ENCODE measurements at regions not wholly inside any gene's neighbourhood (a gene's known extent, or its start where the extent isn't known, plus 50 kb on each side); places are given as distances from the start of the nearest gene placed in this dataset.

- Mint-ChIP-seq H3K27me3 (no peaks in the 10 kb centered on the region), H3K4me1 (no peaks in the 10 kb centered on the region)
- H3K27me3 ChIP-seq (ENCODE audit: control insufficient read depth, insufficient read depth, low read length): no peaks in the 10 kb centered on the region
Measured at GRCh38 chr6:4439159-4439558, 303.8 kb upstream of the ECI2 start.

GRCh38 chr6:4437342-4437741, 302.0 kb upstream of the ECI2 start:
- Histone ChIP-seq H3K36me3 (ENCODE audit: control insufficient read depth, insufficient read depth, low read length) (no peaks in the 10 kb centered on the region), H3K4me1 (ENCODE audit: control insufficient read depth, insufficient read depth, low read length, poor library complexity, severe bottlenecking) (no peaks in the 10 kb centered on the region), H3K9me3 (ENCODE audit: control insufficient read depth in 2 of 2, low read length in 2 of 2) (no peaks in the 10 kb centered on the region), H3K4me3 (ENCODE audit: low read depth, low read length) (no peak overlapping the region), H3K27ac (ENCODE audit: insufficient read depth, low read length, poor library complexity, severe bottlenecking) (no peak overlapping the region), H3K27me3 (ENCODE audit: control insufficient read depth, insufficient read depth, low read length) (no peaks in the 10 kb centered on the region)
- Mint-ChIP-seq H3K36me3 (no peaks in the 10 kb centered on the region), H3K9me3 (peaks cover 0 to 4% (median 2%) of the 10 kb centered on the region in 7 donors), H3K4me3 (no peak overlapping the region), H3K4me1 (no peaks in the 10 kb centered on the region), H3K27ac (no peak overlapping the region), H3K27me3 (no peaks in the 10 kb centered on the region)
- no peak for ATAC-seq (ENCODE audit: low read depth in 2 of 2)
- no peak for DNase-seq

More at GRCh38 chr6:4439159-4439558, 303.8 kb upstream of the ECI2 start:
- Histone ChIP-seq H3K4me1 (ENCODE audit: control insufficient read depth, insufficient read depth, low read length, poor library complexity, severe bottlenecking) (no peaks in the 10 kb centered on the region), H3K9me3 (ENCODE audit: control insufficient read depth in 2 of 2, low read length in 2 of 2) (no peaks in the 10 kb centered on the region), H3K27ac (ENCODE audit: insufficient read depth, low read length, poor library complexity, severe bottlenecking) (no peak overlapping the region), H3K4me3 (ENCODE audit: low read depth, low read length) (no peak overlapping the region), H3K36me3 (ENCODE audit: control insufficient read depth, insufficient read depth, low read length) (no peaks in the 10 kb centered on the region)
- H3K9me3 Mint-ChIP-seq: peaks cover 0 to 4% (median 0%) of the 10 kb centered on the region in 7 donors
- no peak overlapping the region for H3K4me3 Mint-ChIP-seq
- DNase-seq (no peak), ATAC-seq (ENCODE audit: low read depth in 2 of 2) (no peak)
- no peaks in the 10 kb centered on the region for H3K36me3 Mint-ChIP-seq
- no peak overlapping the region for H3K27ac Mint-ChIP-seq

GRCh38 chr6:4435981-4436445, 300.6 kb upstream of the ECI2 start:
- Mint-ChIP-seq H3K4me1 (no peaks in the 10 kb centered on the region), H3K27ac (no peak overlapping the region), H3K27me3 (no peaks in the 10 kb centered on the region), H3K4me3 (no peak overlapping the region), H3K9me3 (peaks cover 0 to 4% (median 2%) of the 10 kb centered on the region in 7 donors), H3K36me3 (no peaks in the 10 kb centered on the region)
- no peaks in the 10 kb centered on the region for H3K9me3 ChIP-seq (ENCODE audit: control insufficient read depth in 2 of 2, low read length in 2 of 2)
- no peaks in the 10 kb centered on the region for H3K4me1 ChIP-seq (ENCODE audit: control insufficient read depth, insufficient read depth, low read length, poor library complexity, severe bottlenecking)
- no peaks in the 10 kb centered on the region for H3K36me3 ChIP-seq (ENCODE audit: control insufficient read depth, insufficient read depth, low read length)
- ATAC-seq (ENCODE audit: low read depth in 2 of 2) (no peak), DNase-seq (no peak)
- H3K27ac ChIP-seq (ENCODE audit: insufficient read depth, low read length, poor library complexity, severe bottlenecking): no peak overlapping the region
- H3K27me3 ChIP-seq (ENCODE audit: control insufficient read depth, insufficient read depth, low read length): no peaks in the 10 kb centered on the region
- H3K4me3 ChIP-seq (ENCODE audit: low read depth, low read length): no peak overlapping the region

GRCh38 chr6:4434655-4435054, 299.3 kb upstream of the ECI2 start:
- H3K9me3 Mint-ChIP-seq: peaks cover 0 to 4% (median 2%) of the 10 kb centered on the region in 7 donors
- Histone ChIP-seq H3K4me3 (ENCODE audit: low read depth, low read length) (no peak overlapping the region), H3K36me3 (ENCODE audit: control insufficient read depth, insufficient read depth, low read length) (no peaks in the 10 kb centered on the region), H3K9me3 (ENCODE audit: control insufficient read depth in 2 of 2, low read length in 2 of 2) (no peaks in the 10 kb centered on the region), H3K27me3 (ENCODE audit: control insufficient read depth, insufficient read depth, low read length) (no peaks in the 10 kb centered on the region), H3K4me1 (ENCODE audit: control insufficient read depth, insufficient read depth, low read length, poor library complexity, severe bottlenecking) (no peaks in the 10 kb centered on the region), H3K27ac (ENCODE audit: insufficient read depth, low read length, poor library complexity, severe bottlenecking) (no peak overlapping the region)
- no peak for ATAC-seq (ENCODE audit: low read depth in 2 of 2)
- no peaks in the 10 kb centered on the region for H3K4me1 Mint-ChIP-seq
- DNase-seq: no peak
- H3K27me3 Mint-ChIP-seq: no peaks in the 10 kb centered on the region
- H3K4me3 Mint-ChIP-seq: no peak overlapping the region
- H3K27ac Mint-ChIP-seq: no peak overlapping the region
- H3K36me3 Mint-ChIP-seq: no peaks in the 10 kb centered on the region

- H3K4me1 Mint-ChIP-seq: no peaks in the 10 kb centered on the region
- H3K36me3 Mint-ChIP-seq: no peaks in the 10 kb centered on the region
- Histone ChIP-seq H3K9me3 (ENCODE audit: control insufficient read depth in 2 of 2, low read length in 2 of 2) (no peaks in the 10 kb centered on the region), H3K27me3 (ENCODE audit: control insufficient read depth, insufficient read depth, low read length) (no peaks in the 10 kb centered on the region), H3K4me3 (ENCODE audit: low read depth, low read length) (no peak overlapping the region), H3K27ac (ENCODE audit: insufficient read depth, low read length, poor library complexity, severe bottlenecking) (no peak overlapping the region), H3K4me1 (ENCODE audit: control insufficient read depth, insufficient read depth, low read length, poor library complexity, severe bottlenecking) (no peaks in the 10 kb centered on the region), H3K36me3 (ENCODE audit: control insufficient read depth, insufficient read depth, low read length) (no peaks in the 10 kb centered on the region)
- DNase-seq (no peak), ATAC-seq (ENCODE audit: low read depth in 2 of 2) (no peak)
- peaks cover 0 to 4% (median 2%) of the 10 kb centered on the region in 7 donors for H3K9me3 Mint-ChIP-seq
- H3K27ac Mint-ChIP-seq: peak overlapping the region in 1 of 3 donors; percentile 64
- no peak overlapping the region for H3K4me3 Mint-ChIP-seq
- H3K27me3 Mint-ChIP-seq: no peaks in the 10 kb centered on the region
Measured at GRCh38 chr6:4433199-4433598, 297.8 kb upstream of the ECI2 start.

GRCh38 chr6:4426968-4427367, 291.6 kb upstream of the ECI2 start:
- H3K9me3 Mint-ChIP-seq: peaks cover 0 to 5% (median 2%) of the 10 kb centered on the region in 7 donors
- no peak overlapping the region for H3K27ac Mint-ChIP-seq
- H3K4me1 ChIP-seq (ENCODE audit: control insufficient read depth, insufficient read depth, low read length, poor library complexity, severe bottlenecking): no peaks in the 10 kb centered on the region
- no peaks in the 10 kb centered on the region for H3K27me3 Mint-ChIP-seq
- no peak overlapping the region for H3K27ac ChIP-seq (ENCODE audit: insufficient read depth, low read length, poor library complexity, severe bottlenecking)
- H3K4me3 ChIP-seq (ENCODE audit: low read depth, low read length): no peak overlapping the region
- no peaks in the 10 kb centered on the region for H3K9me3 ChIP-seq (ENCODE audit: control insufficient read depth in 2 of 2, low read length in 2 of 2)
- H3K4me3 Mint-ChIP-seq: no peak overlapping the region
- no peak for ATAC-seq (ENCODE audit: low read depth in 2 of 2)
- H3K36me3 ChIP-seq (ENCODE audit: control insufficient read depth, insufficient read depth, low read length): no peaks in the 10 kb centered on the region
- no peak for DNase-seq
- no peaks in the 10 kb centered on the region for H3K4me1 Mint-ChIP-seq
- H3K36me3 Mint-ChIP-seq: no peaks in the 10 kb centered on the region
- no peaks in the 10 kb centered on the region for H3K27me3 ChIP-seq (ENCODE audit: control insufficient read depth, insufficient read depth, low read length)

GRCh38 chr6:4421837-4422236, 286.5 kb upstream of the ECI2 start:
- DNase-seq (no peak), ATAC-seq (ENCODE audit: low read depth in 2 of 2) (no peak)
- no peaks in the 10 kb centered on the region for H3K36me3 Mint-ChIP-seq

GRCh38 chr6:4420160-4420865, 284.9 kb upstream of the ECI2 start:
- peaks cover 15% of the 10 kb centered on the region for H3K27me3 Mint-ChIP-seq
- H3K9me3 Mint-ChIP-seq: peaks cover 0 to 4% (median 0%) of the 10 kb centered on the region in 7 donors
- no peak overlapping the region for H3K4me3 Mint-ChIP-seq

More at GRCh38 chr6:4421837-4422236, 286.5 kb upstream of the ECI2 start:
- Mint-ChIP-seq H3K27ac (no peak overlapping the region), H3K4me1 (no peaks in the 10 kb centered on the region), H3K9me3 (peaks cover 0 to 5% (median 0%) of the 10 kb centered on the region in 7 donors), H3K27me3 (peaks cover 15% of the 10 kb centered on the region), H3K4me3 (no peak overlapping the region)
- no peaks in the 10 kb centered on the region for H3K9me3 ChIP-seq (ENCODE audit: control insufficient read depth in 2 of 2, low read length in 2 of 2)
- H3K36me3 ChIP-seq (ENCODE audit: control insufficient read depth, insufficient read depth, low read length): no peaks in the 10 kb centered on the region
- H3K4me3 ChIP-seq (ENCODE audit: low read depth, low read length): no peak overlapping the region
- H3K4me1 ChIP-seq (ENCODE audit: control insufficient read depth, insufficient read depth, low read length, poor library complexity, severe bottlenecking): no peaks in the 10 kb centered on the region
- H3K27me3 ChIP-seq (ENCODE audit: control insufficient read depth, insufficient read depth, low read length): no peaks in the 10 kb centered on the region
- H3K27ac ChIP-seq (ENCODE audit: insufficient read depth, low read length, poor library complexity, severe bottlenecking): no peak overlapping the region

More at GRCh38 chr6:4420160-4420865, 284.9 kb upstream of the ECI2 start:
- Mint-ChIP-seq H3K36me3 (no peaks in the 10 kb centered on the region), H3K27ac (no peak overlapping the region), H3K4me1 (no peaks in the 10 kb centered on the region)
- no peaks in the 10 kb centered on the region for H3K9me3 ChIP-seq (ENCODE audit: control insufficient read depth in 2 of 2, low read length in 2 of 2)
- H3K27ac ChIP-seq (ENCODE audit: insufficient read depth, low read length, poor library complexity, severe bottlenecking): no peak overlapping the region
- peaks cover 2% of the 10 kb centered on the region for H3K27me3 ChIP-seq (ENCODE audit: control insufficient read depth, insufficient read depth, low read length)
- H3K4me1 ChIP-seq (ENCODE audit: control insufficient read depth, insufficient read depth, low read length, poor library complexity, severe bottlenecking): no peaks in the 10 kb centered on the region
- no peaks in the 10 kb centered on the region for H3K36me3 ChIP-seq (ENCODE audit: control insufficient read depth, insufficient read depth, low read length)
- ATAC-seq (ENCODE audit: low read depth in 2 of 2) (no peak), DNase-seq (no peak)
- no peak overlapping the region for H3K4me3 ChIP-seq (ENCODE audit: low read depth, low read length)
